EH (cell line): ENCODE measurements at regions not wholly inside any gene's neighbourhood (a gene's known extent, or its start where the extent isn't known, plus 50 kb on each side); places are given as distances from the start of the nearest gene placed in this dataset.
"Not testable (repeated sequence)": the region's sequence is repeated elsewhere in the genome, so short reads cannot be mapped to it uniquely, and the experiment has no call there.

Source experiments
- DNase-seq: peaks from one replicate; pipeline ENCODE4 v3.0.0-alpha.2; 2015; ENCODE audit warnings: low read depth

DNA sequence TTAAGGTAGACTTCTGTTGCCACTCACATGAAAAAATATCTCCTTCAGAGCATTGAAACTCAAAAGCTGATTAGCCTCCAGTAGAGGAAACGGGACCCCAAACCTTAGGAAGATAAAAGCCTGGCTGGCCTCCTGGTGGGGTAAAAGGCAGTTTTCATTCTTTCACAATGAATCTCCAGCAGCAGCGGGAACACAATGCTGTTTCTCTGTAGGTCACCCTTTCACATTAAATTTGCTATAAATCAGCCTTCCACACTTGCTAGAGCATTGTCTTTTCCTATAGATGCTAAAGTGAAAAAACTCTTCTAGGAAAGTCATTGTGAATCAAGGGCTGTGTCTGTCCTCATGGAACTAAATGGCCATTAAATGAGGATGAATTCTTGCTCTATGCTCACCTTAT is 207.3 kb upstream of the MAGEB2 start:
- DNase-seq, result no peak

DNA sequence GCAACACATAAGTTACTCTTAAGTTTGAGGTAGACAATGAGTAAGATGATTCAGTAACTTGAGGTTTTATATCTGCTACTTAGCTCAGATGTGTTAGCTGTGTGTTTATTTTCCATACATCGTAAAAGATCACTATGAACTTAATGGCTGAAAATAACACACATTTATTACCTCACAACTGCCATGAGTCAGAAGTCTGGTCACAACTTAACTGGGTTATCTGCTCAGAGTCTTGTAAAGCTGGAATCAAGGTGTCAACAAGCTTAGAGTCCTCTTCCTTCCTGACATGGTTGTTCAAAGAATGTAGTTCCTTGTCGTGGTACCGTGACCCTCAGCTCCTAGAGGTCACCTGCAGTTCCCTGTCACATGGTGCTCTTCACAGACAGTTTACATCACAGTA is 204.9 kb upstream of the MAGEB2 start:
- DNase-seq, result peak; percentile 23

DNA sequence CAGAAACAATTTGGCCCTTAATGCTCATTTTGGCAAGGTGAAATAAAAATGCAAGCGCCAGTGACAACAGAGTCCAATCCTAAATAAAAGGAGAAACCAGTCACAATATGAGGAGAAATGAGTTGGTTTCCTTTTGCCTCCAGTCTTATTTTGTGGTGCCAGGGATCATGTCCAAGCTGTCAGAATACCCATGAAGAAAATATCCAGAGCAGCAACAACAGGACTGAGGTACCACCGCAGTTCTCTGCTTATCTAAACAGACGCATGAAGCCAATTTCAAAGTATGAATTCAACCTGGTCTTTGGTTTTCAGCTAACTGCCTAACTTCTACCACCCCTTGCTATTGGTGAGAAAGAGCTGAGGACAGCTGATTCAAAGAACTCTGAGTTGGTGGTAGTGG is 199.9 kb upstream of the MAGEB2 start:
- DNase-seq, result no peak

DNA sequence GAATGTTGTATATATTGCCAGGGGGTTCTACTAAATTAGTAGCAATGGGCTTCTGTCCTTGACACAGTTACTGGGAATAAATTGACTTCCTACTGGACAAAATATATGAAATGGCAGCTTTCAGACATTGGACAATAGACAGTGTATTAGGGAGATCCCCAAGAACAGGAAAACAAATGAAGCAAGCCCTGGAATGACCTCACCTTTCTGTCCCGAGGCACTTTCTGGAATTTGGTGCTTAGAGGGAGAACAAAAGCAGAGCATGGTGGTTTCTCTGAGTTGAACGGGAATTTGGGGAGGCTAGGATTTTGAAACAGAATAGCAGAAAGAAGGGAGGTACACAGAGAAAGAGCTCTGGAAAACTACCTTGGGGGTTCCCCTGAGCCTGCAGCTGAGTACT is 187.7 kb upstream of the MAGEB2 start:
- no peak for DNase-seq

DNA sequence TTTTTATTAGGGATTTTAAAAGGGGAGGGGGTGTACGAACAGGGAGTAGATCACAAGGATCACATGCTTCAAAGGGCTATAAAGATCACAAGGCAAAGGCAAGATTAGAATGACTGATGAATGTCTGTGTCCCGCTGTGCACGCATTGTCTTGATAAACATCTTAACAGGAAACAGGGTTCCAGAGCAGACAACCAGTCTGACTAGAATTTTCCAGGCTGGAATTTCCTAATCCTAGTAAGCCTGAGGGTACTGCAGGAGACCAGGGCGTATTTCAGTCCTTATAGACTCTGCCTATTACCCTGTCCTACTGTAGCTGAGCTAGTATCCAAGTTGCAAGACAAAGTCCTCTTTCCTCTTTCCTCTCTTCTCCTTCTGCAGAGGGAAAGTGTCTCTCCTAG is 179.0 kb upstream of the MAGEB2 start:
- not testable (repeated sequence) for DNase-seq

- DNase-seq, result peak; percentile 74
These were observed 175.6 kb upstream of the MAGEB2 start for GRCh38 chrX:30039768-30040167.

DNA sequence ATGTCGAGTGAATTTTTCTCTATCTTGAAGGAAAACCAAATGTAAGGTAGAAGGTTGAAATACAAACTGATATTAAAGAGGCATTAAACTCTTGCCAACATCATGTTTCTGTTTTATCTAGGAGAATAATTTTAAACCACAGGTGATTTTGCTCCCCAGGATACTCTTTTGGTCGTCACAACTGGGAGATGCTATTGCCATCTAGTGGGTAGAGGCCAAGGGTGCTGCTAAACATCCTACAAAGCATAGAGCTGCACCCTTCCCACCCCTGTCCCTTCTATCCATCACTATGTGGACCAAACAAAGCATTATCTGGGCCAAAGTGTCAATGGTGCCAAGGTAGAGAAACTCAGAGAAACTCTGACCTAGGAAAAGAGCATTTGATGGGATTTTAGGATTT is 154.6 kb upstream of the MAGEB2 start:
- DNase-seq, result peak; percentile 24

DNA sequence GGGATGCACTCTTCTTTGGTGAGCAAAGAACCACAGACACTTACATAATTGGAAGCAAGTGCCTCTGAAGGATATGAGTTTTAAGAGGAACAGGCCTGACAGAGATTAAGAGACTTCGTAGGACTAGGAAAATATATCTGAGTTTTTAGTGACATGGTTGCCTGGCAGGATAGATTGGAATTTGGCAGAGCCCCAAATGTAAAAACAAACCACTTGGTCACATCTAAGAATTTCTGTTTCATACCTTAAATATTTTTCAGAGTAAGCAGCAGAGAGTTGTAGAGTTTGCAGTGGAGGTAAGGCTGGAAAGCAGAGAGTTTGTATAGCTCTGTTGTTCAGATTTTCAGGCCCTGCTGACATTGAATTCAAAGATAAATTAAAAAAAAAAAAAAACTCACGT is 150.1 kb upstream of the MAGEB2 start:
- DNase-seq, result peak; percentile 74

GRCh38 chrX:30067677-30068076 is 147.7 kb upstream of the MAGEB2 start:
- DNase-seq, result no peak

- peak; percentile 68 for DNase-seq
These were observed 129.8 kb upstream of the MAGEB2 start for GRCh38 chrX:30085571-30085970.

- DNase-seq, result no peak
These were observed 103.9 kb upstream of the MAGEB2 start for GRCh38 chrX:30111431-30111830.

- DNase-seq, result peak; percentile 46
These were observed 73.4 kb upstream of the MAGEB2 start for GRCh38 chrX:30141966-30142365.

- peak; percentile 13 for DNase-seq
These were observed 71.1 kb upstream of the MAGEB2 start for GRCh38 chrX:30144221-30144620.

- DNase-seq, result peak; percentile 46
These were observed 70.2 kb upstream of the MAGEB2 start for GRCh38 chrX:30144971-30145731.

DNA sequence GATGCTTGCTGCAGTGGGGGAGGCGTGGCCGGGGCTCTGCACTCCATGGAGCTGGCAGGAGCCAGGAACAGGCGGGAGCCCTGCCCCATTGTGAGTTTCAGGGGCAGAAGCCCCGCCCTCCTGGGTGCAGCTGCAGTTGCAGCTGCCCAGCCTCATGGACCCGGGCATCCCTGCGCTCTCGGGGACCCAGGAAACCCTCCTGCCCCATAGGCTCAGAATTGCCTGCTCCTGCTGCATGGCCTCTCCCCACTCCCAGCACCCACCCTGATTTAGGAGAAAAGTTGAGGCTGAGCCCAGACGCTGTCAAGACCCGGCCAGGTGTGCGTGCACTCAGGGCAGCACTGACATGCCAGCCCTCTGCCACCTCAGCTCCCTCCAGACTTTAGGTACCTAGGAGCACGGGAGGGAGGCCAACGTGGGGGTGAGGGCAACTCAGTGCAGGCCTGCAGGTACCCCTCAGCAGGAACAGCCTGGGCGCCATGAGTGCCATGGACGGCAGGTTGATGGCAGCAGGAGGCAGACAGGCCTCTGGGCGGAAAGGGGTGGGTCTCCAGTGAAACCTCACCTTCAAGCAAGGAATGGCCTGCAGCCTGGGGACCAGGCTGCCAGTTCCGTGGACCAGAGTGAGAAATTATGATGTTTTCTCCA is 67.2 kb upstream of the MAGEB2 start:
- no peak for DNase-seq

DNA sequence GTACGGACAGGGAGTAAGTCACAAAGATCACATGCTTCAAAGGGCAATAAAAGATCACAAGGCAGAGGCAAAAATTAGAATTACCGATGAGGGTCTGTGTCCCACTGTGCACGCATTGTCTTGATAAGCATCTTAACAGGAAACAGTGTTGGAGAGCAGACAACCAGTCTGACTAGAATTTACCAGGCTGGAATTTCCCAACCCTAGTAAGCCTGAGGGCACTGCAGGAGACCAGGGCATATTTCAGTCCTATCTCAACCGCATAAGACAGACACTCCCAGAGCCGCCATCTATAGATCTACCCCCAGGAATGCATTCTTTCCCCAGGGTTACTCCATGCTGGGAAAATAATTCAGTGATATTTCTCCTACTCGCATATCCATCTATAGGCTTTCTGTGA is 66.2 kb upstream of the MAGEB2 start:
- DNase-seq, result peak; percentile 67

DNA sequence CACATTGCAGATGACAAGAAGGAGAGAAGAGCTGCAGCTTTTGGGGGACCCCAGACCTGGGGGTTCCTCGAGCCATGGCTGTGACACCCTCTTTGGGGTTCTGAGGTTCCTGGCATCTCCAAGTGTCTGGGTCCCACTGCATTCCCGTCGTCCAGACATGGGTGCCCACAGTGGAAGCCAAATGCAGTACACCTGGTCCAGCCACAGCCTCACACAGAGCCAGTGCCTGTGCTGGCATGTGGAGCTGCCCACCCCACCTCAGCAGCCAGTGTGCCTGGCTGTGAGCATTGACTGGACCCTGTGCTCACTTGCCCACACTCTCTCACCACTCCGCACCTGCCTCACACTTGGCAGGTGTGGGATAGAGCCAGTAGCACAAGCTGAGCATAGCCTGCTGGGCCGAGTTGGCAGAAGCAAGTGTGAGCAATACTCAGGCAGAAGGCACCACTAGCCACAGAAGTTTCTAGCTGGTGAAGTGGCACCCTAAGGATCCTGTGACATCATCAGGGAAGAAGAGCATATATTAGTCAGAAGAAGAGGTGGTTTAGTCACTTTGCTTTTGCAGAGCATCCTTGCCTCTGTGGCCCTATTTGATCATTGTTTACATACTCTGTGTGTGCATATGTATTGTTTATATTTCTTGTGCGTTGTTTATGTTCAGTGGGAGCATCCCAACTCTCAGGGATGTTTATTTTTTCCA is 65.0 kb upstream of the MAGEB2 start:
- DNase-seq, result peak; percentile 57

- DNase-seq, result no peak
These were observed 63.4 kb upstream of the MAGEB2 start for GRCh38 chrX:30151964-30152363.

- peak; percentile 9 for DNase-seq
These were observed 62.0 kb upstream of the MAGEB2 start for GRCh38 chrX:30153175-30153880.

- peak; percentile 77 for DNase-seq
These were observed 61.5 kb upstream of the MAGEB2 start for GRCh38 chrX:30153881-30154260.

- no peak for DNase-seq
These were observed 59.4 kb upstream of the MAGEB2 start for GRCh38 chrX:30156009-30156408.

DNA sequence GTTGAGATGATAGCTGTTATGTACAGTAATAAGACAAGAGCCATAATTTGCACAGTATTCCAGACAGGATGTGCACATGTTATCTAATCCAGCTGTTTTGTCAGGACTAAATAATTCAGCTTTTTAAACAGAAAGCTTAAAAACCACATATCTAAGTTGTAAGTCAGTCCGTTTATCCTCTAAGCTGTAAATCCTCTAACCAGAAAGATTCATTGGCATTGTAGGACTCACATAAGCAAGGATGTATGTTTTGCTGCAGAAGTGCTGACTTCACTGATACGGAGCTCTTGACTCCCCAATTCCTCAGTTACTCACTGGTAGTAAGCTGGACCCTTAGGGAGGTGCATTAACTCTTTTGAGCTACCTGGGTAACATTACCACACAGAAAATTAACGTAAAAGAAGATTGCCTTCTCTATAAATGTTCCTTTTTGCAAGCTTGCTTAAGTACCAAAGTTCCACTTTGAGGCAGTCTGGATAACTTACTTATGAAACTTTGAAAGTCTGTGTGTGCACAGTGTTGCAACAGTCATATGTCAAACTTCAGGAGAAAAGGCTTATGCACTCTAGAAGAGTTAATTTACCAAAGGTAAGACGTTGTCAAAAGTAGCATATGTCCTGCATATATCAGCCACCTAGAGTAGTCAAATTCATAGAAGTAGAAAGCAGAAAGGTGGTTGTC is 58.3 kb upstream of the MAGEB2 start:
- peak; percentile 29 for DNase-seq
